ENCODE measurements at regions not wholly inside any gene's neighbourhood (a gene's known extent, or its start where the extent isn't known, plus 50 kb on each side); places are given as distances from the start of the nearest gene placed in this dataset.

DNA sequence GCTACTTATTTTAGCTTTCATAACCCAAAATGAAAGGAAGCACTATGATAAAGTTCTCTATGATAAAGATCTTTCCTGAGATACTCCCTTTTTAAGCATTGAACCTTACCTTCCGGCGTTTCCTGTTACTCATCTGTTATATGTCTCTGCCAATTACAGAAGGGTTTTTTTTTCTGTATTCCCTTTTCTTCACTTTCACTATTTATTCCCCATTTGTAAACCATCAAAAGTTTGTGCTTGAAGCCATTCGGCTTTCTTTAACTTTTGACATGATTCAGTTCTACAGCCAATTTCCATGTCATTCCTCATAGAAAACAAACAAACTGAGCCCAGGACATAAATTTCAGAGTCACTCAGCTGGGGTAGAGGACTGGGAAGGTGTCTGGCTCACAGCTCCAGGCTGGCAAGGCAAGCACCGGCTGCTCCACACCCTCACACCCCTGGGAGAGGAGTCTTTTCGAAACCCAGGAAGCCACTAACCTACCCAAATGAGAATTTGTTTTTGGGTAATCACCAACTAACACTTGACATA lies 429.4 kb upstream of the TRIB2 start:
- DNase-seq (ENCODE audit: low read depth) = no peak

DNA sequence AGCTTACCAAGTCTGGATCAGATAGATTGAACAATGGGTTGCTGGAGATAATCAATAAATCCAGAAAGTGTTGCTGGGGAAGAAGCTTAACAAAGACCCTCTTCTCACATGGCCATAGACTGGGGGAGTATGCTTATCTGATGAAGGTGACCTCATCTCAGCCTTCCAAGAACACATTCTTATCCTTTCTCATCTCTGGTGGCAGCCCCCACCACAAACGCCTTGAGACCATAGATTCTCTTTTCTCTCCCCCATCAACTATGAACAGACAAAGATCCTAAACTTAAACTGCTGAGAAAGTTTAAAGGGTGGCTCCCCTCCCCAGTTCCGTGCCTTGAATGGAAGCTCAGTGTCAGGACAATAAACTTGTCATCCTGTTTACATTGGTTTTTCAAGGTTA lies 428.7 kb upstream of the TRIB2 start:
- DNase-seq (ENCODE audit: low read depth) = no peak

DNA sequence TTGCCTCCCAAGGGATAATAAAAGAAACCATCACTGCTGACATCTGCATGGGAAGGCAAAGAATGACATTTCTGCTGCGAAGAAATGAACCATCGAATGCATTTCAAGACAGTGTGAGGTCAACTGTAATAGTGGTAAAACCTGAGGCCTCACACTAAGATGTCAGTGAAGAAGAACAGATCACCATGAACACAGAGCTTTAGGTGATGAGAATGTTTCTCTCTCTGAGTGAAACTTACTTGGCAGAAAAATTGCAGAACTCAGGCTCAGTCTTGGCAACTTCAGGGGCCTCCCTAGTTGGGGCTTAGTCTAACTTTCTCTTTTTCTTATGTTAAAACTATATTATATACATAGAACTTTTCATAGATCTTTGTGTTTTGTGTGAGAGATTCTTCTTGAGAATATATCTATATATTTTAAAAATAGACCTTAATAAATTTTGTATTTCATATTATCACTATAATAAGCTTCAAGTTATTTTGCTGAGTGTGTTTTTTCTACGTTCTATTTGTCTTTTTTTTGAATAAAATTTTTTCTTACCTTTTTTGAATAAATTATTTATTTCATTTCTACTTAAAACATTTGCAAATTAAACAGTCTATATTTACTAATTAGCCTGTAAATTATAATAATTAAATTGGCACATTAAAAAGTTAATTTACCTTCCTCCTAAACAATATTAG lies 427.5 kb upstream of the TRIB2 start:
- no peak for DNase-seq (ENCODE audit: low read depth)

DNA sequence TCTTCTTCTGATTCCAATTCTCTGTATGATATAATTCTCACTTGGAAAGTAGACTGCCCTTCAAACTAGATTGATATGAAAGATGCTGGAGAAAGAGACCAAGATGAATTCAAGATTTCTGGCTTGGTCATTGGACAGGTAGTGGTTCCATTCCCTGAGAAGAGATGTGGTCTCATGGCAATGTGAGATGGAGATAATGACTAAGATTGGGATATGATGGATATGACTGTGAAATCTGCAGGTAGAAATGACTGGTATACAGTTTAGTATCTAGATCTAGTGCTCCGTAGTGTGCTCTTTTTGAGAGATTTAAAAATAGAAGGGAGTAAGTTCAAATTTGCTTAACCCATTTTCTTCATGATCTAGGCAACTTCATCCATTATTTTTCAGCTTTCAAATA lies 425.4 kb upstream of the TRIB2 start:
- DNase-seq (ENCODE audit: low read depth) = no peak

DNA sequence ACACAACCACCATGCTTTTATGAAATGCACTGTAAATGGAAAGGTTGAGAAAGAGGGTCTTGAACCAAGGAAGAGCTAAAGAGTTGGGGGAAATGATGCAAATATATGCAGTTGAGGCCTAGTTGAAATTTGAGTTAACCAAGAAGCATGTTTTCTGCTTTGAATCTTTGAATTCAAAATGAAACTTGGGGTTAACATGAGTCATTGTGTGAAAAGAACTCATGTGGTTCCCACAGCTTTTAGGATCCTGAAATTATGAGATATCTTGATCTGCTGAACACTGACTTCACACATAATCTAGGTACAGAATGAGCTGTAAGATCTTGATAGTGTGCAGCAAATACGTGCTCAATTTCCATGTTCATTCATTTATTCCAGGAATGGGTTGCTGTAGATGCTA lies 422.9 kb upstream of the TRIB2 start:
- DNase-seq (ENCODE audit: low read depth) = no peak

DNA sequence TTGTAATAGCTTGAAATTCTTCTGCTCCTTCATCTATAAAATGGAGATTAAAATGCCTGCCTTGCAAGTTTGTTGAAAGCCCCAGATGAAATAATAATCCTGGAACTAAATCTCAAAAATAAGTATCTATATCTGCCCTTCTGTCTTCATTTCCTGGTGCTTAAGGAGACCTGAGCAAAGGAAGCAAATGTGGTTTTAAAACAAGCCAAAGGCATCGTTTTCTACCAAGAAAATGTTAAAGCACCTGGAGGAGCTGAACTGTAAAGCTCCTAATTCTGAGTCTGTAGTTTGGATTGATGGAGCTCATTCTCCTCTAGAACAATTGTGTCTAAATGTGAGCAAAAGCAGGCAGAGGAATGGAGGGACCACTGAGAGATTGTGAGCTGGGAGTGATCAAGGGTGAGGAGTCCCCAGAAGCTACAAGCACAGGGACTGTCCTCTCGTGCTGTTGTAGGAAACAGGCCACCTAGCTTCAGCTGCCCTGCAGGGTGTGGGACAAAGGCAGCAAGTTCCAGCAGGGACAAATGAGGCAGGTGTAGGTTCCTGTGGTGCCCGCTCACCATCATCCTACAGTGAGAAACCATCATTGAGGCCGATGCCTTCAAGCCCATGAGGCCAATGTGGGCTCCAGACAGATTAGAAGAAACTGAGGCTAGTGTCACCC lies 420.7 kb upstream of the TRIB2 start:
- DNase-seq (ENCODE audit: low read depth) = no peak

DNA sequence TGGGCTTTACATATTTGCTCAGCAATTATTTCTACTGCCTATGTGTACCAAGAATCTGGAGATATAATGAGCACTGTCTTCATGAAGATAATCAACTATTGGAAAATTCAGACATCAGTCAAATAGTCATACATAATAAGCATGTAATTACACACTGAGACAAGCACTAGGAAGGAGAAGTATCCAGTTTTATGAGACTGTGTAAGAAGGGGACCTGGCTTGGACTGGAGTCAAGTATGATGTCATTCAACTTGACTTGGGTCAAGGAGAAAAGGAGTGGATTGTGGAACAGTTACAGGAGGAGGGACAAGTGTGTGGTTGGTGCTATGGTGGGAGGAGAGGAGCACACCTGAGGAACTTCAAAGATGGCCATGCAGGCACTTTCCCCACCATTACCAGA lies 419.8 kb upstream of the TRIB2 start:
- no peak for DNase-seq (ENCODE audit: low read depth)

DNA sequence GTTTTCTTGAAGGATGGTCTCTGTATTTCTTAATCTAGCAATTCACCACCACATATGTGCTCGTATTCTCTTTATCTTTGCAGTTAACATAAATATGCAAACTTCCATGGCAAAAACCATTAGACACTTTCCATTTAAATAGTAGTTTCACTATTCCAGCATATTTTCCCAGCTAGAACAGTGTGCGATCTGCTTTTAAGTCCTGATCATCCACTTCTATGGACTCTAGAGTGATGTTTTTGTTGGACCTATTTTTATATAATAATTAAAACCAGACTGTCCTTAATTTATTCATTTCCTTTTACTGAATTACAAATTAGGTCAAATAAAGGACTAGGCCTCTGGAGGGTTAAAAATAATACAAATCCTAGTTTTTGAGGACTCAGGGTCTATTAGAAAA lies 418.4 kb upstream of the TRIB2 start:
- no peak for DNase-seq (ENCODE audit: low read depth)

DNA sequence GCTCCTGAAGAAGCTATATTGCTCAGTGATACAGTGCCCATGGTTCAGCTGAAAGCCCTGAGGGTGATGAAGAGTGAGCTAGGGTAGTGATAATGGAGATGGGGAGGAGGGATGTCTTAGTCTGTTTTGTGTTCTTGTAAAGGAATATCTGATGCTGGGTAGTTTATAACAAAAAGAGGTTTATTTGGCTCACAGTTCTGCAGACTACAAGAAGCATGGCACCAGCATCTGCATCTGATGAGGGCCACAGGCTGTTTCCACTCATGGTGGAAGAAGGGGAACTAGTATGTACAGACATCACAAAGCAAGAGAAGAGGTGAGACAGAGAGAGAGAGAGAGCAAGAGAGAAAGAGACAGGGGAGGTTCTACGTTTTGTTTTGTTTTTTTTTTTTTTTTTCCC lies 417.3 kb upstream of the TRIB2 start:
- no peak for DNase-seq (ENCODE audit: low read depth)

DNA sequence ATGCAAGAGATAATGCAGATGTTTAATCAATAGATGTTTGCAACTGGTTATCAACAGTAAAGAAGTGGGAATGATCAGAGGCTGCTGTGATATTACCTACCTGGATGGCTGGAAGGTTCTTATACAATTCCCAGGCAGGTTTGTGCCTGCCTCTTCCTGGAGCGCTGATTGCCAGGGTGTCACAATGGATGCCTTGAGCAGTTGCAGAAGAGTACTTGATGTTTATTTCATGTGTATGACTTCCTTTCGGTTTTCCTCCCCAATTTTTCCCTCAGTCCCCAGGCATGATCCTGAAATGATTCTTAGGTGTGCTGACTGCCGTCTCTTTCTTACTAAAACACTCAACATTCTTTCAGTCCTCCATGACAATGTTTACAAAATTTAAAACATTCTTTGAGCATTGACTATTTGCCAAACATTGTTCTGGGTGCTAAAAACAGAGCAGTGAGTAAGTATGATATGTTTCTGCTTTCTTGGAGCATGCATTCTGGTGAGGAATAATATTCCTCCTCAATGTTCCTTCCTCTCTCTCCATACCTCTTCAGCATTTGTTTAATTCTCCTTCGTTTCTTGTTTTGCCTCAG lies 416.6 kb upstream of the TRIB2 start:
- no peak for DNase-seq (ENCODE audit: low read depth)

DNA sequence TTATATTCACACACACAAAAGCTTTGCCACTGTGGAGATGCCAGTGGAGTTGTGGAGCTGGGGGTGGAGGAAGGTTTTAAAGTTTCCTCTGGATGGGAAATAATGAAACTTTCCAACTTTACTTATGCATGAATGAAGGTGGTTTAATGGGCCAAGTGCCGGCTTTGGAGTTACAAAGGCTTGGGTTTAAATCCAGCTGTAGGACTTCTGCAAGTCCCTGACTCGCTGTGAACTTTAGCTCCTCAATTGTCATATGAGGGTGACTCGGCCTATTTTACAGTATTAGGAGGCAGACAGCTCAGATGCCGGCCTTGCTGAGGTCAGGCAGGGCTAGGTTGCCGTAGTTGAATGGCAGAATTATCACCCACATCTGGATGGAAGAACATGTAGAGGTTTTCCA lies 415.8 kb upstream of the TRIB2 start:
- DNase-seq (ENCODE audit: low read depth) = no peak

DNA sequence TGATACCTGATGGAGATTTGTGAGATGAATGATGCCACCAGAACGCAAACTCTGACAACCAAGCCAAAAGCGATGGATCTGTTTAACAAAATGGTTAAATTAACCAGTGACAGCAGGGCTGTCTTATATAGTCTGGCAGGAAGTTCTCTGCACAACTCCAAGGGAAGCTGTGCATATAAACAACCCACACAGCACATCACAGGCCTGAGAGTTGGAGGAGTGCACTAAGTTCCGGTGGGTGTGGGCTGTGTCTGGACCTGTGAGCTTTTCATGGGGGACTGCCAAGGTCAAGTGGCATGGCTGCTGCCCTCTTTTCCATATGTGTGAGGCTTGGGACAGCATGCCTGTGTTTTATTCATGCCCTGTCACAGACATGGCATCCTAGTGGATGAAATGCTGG lies 414.6 kb upstream of the TRIB2 start:
- DNase-seq (ENCODE audit: low read depth) = no peak

DNA sequence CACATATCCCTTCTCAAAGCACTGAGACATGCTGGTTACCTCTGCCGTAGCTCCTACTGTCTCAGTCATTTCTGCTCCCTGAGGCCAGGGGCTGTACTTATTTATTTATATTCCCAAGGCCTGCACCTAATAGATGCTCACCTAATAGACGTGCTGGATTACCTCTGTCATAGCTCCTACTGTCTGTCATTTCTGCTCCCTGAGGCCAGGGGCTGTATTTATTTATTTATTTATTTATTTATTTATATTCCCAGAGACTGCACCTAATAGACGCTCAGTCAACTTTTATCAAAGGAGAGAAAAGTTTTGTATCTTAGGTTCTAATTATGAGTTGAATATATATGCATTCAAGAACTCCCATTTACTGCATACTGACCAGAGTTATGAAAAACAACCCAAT lies 414.0 kb upstream of the TRIB2 start:
- no peak for DNase-seq (ENCODE audit: low read depth)

DNA sequence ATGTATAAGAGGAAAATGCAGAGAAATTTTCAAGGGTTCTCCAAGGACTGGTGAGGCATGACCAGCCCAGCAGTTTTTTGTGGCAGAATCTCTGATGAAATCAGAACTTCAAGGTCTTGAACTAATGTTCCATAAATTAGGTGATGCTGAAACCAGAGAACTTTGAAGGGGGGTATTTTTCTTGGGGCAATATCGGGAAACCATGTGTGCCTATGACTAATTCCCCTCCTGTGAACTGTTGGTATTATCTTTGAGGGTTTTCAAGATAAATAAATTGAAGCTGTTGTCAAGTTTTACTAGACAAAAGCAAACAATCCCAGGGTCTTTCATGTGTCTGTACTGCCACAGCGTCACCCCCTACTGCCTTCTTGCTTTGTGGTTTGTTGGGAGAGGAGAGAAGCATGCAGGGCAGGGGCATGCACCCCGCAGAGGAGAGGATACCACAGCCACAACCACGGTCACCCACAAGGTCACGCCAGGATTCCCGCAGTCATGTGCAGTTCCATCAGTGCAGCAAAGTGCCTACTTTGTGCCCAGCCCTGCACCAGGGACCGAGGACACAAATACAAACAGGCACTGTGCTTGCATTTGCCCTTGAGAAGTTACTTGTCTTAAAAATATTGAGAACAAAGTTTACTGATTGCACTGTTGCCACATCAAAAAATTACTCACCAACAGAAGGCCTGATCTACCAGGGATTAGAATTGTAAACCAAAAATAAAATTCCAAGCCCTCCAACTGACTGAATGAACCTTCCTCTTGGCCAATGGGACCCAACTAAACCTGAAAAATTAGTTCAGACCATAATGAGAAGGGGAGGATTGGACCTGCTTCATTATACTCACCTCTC lies 413.3 kb upstream of the TRIB2 start:
- no peak for DNase-seq (ENCODE audit: low read depth)

DNA sequence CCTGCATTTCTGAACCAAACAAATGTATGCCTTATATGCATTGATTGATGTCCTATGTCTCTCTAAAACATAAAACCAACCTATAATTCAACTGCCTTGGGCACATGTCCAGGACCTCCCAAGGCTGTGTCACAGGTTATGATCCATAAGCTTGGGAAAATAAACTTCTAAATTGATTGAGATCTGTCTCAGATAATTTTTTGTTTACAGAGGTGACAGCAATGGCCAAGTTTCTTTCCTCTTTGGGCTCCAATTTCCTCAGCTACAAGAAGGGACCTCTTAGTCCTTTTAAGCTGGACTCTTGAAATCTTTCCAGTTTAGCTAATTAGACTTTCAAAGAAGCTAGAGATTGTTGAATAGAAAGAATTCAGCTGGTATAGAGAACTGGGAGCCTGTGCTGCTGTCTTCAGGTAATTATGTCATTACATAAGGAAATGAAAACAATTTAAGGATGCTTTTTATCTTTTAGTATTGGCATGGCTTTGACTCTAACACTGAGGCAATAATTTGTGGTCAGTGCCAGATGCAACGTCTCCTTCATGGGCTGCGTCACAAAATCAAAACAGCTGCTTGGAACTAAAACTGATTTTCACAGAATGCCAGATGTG lies 412.1 kb upstream of the TRIB2 start:
- DNase-seq (ENCODE audit: low read depth) = no peak

DNA sequence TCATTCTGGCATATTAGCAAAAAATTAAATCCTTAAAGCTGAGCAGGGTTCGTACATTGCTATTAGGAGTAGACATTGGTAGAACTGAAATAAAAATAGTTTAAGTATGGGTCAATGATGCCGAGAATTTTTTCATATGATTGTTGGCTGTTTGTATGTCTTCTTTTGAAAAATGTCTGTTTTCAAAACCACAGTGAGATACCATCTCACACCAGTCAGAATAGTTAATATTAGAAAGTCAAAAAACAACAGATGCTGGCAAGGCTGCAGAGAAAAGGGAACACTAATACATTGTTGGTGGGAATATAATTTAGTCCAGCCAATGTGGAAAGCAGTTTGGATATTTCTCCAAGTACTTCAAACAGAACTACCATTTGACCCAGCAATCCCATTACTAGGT lies 410.8 kb upstream of the TRIB2 start:
- no peak for DNase-seq (ENCODE audit: low read depth)

DNA sequence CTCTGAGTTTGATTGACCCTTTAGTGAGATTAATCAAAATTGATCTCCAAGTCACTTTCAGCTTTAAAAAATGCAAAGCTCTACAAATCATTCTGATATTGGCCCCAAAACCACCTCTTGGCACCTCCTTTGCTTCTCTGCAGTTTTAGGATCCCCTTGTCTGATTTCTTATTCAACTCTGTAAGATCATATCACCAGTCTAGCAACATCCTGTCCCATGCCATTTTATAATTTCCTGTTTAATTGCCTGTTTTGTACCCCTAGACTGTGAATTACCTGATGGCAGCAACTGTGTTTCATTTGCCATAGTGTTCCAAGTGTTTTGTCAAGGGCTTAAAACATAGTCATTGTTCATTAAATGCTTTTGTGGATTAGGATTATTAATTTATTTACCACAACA lies 406.3 kb upstream of the TRIB2 start:
- no peak for DNase-seq (ENCODE audit: low read depth)

DNA sequence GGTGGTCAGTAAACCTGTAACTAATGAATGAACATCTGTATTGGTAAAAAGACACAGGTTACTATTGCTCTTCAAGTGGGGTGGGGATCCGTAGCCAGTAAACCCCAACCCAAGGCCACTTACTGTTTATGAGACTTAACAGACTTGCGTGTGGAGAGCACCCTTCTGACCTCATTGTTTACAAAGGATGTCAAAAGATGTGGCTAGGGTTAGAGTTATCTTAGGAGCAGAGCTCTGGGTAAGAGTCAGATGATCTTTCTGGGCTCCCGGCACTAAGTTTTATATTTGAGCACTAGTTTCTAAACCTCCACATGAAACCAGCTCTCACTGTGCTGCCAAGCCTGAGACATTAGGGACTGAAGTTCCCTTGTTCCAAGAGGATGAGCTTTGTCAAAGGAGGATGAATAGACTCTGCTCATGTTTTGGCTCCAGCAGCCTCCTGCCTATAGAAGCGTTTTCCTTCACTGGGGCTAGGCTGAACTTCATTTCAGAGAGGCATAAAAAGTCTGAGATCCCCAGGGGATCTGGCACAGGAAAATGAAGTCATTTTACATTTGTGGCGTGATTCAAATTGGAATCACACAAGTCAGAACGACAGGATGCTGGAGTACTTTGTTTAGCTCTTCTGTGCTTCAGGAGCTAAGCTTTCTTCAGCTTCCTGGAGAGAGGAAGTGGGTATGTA lies 403.1 kb upstream of the TRIB2 start:
- no peak for DNase-seq (ENCODE audit: low read depth)

DNA sequence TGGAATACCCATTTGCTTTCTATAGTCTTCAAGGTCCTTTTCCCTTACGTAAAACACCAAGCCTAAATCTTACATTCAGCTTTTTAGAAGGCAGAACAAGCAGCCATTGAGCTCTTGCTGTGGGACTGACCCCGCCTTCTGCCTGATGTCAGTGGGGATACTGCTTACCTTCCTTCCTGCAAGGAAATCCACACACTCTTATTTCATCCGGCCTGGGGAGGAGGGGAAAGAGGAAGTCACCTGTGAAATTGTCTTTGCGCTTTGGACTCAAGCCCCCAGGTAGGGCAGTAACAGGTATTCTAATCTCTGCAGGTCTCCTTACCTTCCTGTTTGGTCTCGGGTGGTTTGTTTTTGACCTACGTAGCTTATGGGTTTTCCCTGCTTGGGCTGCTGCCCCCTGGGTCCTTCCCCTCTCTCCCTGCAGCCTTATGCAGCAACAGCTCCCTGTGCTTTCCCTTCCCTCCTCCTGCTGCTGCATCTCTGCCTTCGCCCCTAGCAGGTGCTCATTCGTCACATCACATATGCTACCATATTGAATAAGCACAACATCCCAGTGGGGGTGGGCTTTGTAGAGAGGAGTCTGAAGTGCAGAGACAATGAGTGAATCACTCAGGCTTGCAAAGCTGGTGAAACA lies 402.5 kb upstream of the TRIB2 start:
- no peak for DNase-seq (ENCODE audit: low read depth)

DNA sequence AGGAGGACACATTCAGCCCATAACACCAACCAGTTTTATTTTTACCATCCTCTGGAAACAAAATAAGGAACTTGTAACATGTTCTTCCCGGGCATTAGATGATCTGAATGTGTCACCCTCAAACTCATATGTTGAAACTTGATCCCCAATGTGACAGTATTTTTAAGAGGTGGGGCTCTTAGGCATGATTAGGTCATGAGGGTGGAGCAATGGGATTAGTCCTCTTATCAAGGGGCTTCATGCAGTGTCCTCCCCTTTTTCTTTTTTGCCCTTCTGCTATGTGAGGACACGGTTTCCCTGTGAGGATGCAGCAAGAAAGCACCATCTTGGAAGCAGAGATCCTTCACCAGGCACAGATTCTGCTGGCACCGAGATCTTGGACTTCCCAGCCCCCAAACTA lies 401.5 kb upstream of the TRIB2 start:
- DNase-seq (ENCODE audit: low read depth) = no peak

DNA sequence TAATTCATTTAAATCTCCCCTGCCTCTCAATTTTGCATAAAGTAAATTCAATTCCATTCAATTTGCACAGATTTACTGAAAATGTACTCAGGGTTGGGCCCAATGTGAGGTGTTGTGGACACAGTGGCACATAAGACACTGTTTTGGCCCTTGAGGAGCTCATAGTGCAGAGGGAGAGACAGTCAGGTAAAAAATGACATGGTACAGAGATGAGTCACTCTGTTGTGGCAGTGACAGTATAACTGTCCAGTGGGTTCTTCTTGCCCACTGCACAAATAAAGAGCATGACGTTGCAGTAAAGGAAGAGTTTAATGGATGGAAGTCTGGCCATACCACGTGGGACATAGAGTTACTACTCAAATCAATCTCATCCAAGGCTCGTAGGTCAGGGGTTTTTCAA lies 400.3 kb upstream of the TRIB2 start:
- no peak for DNase-seq (ENCODE audit: low read depth)
